ENCODE measurements at regions not wholly inside any gene's neighbourhood (a gene's known extent, or its start where the extent isn't known, plus 50 kb on each side); places are given as distances from the start of the nearest gene placed in this dataset.

DNA sequence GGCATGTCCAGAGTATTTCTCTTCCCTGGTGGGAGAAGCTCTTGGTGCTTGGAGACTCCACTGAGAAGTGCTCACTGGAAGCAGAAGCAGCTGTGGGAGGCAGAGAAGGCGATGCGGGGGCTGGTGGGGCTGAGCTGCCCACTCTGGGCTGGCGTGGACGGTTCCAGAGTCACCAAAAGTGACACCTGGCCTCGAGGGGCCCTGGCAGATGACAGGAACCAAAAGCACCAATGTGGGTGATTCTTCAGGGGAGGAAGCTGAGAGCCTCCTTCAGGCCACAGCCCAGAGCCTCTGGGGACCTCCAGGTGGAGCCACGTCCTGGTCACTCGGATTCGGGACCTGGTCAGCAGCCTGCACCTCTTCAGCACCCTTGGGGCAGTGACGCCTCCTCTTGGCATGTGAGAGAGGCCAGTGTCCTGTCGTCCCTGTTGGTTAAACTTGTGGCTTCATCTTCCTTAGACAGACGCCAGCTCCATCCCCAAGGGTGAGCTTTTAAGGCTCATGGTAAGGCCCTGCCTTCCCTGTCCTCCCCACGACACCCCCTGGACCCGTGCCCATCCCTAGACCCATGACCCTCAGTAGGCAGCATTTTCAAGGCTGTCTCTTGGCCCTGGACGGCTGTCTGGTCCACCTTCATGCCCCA, 78.7 kb upstream of the IRX4 start:
- TF ChIP-seq, protein P1, sequence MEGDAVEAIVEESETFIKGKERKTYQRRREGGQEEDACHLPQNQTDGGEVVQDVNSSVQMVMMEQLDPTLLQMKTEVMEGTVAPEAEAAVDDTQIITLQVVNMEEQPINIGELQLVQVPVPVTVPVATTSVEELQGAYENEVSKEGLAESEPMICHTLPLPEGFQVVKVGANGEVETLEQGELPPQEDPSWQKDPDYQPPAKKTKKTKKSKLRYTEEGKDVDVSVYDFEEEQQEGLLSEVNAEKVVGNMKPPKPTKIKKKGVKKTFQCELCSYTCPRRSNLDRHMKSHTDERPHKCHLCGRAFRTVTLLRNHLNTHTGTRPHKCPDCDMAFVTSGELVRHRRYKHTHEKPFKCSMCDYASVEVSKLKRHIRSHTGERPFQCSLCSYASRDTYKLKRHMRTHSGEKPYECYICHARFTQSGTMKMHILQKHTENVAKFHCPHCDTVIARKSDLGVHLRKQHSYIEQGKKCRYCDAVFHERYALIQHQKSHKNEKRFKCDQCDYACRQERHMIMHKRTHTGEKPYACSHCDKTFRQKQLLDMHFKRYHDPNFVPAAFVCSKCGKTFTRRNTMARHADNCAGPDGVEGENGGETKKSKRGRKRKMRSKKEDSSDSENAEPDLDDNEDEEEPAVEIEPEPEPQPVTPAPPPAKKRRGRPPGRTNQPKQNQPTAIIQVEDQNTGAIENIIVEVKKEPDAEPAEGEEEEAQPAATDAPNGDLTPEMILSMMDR (IDR thresholded peaks at IDR 0.05) = no peak
- TF ChIP-seq POLR2A (IDR thresholded peaks at IDR 0.05) = no peak

Data from body of pancreas (tissue), 4 donors.